Esophagus squamous epithelium (tissue), 5 donors: ENCODE measurements at regions not wholly inside any gene's neighbourhood (a gene's known extent, or its start where the extent isn't known, plus 50 kb on each side); places are given as distances from the start of the nearest gene placed in this dataset.

Experiments used
- DNase-seq: peaks from one replicate; lab custom pipeline; 2025; lab: John Stamatoyannopoulos, UW
- H3K27ac ChIP-seq, 4 donors: fragments of 200-600 bp; sonication (generic); one replicate each; pipeline ENCODE4 v1.5.1; 2016 to 2019; ENCODE audit warnings: mild to moderate bottlenecking in 1 of 4
- H3K27me3 ChIP-seq, 4 donors: fragments of 200-600 bp; sonication (generic); 1 replicate in 3 of 4; 2 replicates in 1 of 4; pipeline versions ENCODE4 v1.5.1 to v1.6.0; 2017 to 2021; ENCODE audit warnings: antibody characterized with exemption in 1 of 4
- H3K36me3 ChIP-seq, 3 donors: fragments of 200-600 bp; sonication (generic); one replicate each; pipeline ENCODE4 v1.5.1; 2016 to 2019
- H3K4me1 ChIP-seq, 3 donors: fragments of 200-600 bp; sonication (generic); one replicate each; pipeline ENCODE4 v1.5.1; 2017 to 2019
- H3K4me3 ChIP-seq, 4 donors: fragments of 200-600 bp; sonication (generic); 1 replicate in 3 of 4; 2 replicates in 1 of 4; pipeline ENCODE4 v1.5.1; 2016 to 2019; ENCODE audit warnings: mild to moderate bottlenecking in 2 of 4, moderate library complexity in 1 of 4
- H3K9me3 ChIP-seq, 3 donors: fragments of 200-600 bp; sonication (generic); one replicate each; pipeline ENCODE4 v1.5.1; 2016 to 2019
- CTCF ChIP-seq, 6 experiments: fragments of 450-650 bp in 4 of 6; fragments of 200-600 bp in 2 of 6; sonication (generic) in 2 of 6; IDR thresholded peaks; one replicate each; pipeline ENCODE4 v1.5.1; 2016 to 2019; ENCODE audit warnings: antibody characterized with exemption in 6 of 6, mild to moderate bottlenecking in 4 of 6, moderate library complexity in 4 of 6
- POLR2A ChIP-seq, 4 donors: fragments of 450-650 bp; IDR thresholded peaks; one replicate each; pipeline ENCODE4 v1.6.1; 2017; ENCODE audit warnings: antibody characterized with exemption in 4 of 4, mild to moderate bottlenecking in 4 of 4, moderate library complexity in 3 of 4
- WGBS, 2 donors: methylation state at CpG; one replicate each; pipeline ENCODE4 v1.1.5; 2018; 5-methylcytosine and 5-hydroxymethylcytosine counted together
- intact Hi-C: fragments of 100-400 bp; cut with DNase I; formaldehyde crosslinking; loops from one replicate; pipeline ENCODE4 v1.15.0; 2022
- donor health status: DM: yes; HTN: yes; CAD: no.

- DNase-seq = no peak
- Histone ChIP-seq H3K36me3 (no peaks in the 10 kb centered on the region), H3K4me1 (peaks cover 0 to 9% (median 0%) of the 10 kb centered on the region in 3 donors), H3K27ac (no peak overlapping the region), H3K9me3 (no peaks in the 10 kb centered on the region), H3K4me3 (no peak overlapping the region), H3K27me3 (no peaks in the 10 kb centered on the region)
- intact Hi-C loops = no loop called here
- no peak for TF ChIP-seq CTCF (IDR thresholded peaks at IDR 0.05)
- TF ChIP-seq POLR2A (IDR thresholded peaks at IDR 0.05) = no peak
These were observed 339.0 kb downstream of the ENC1 start for GRCh38 chr5:74301576-74301975.

GRCh38 chr5:74300808-74301389 is 339.6 kb downstream of the ENC1 start:
- no peaks in the 10 kb centered on the region for H3K9me3 ChIP-seq
- no peaks in the 10 kb centered on the region for H3K27me3 ChIP-seq
- H3K4me3 ChIP-seq = no peak overlapping the region
- H3K27ac ChIP-seq = no peak overlapping the region
- no peak for DNase-seq
- no peak for TF ChIP-seq CTCF (IDR thresholded peaks at IDR 0.05)
- TF ChIP-seq POLR2A (IDR thresholded peaks at IDR 0.05) = no peak
- peaks cover 0 to 11% (median 0%) of the 10 kb centered on the region in 3 donors for H3K4me1 ChIP-seq
- WGBS, 2 donors = 83 to 90% methylated on average over 6 of the region's 6 CpGs
- no peaks in the 10 kb centered on the region for H3K36me3 ChIP-seq
- intact Hi-C loops = no loop called here

GRCh38 chr5:74299833-74300232 is 340.7 kb downstream of the ENC1 start:
- Histone ChIP-seq H3K4me1 (peaks cover 0 to 11% (median 0%) of the 10 kb centered on the region in 3 donors), H3K9me3 (no peaks in the 10 kb centered on the region), H3K27me3 (no peaks in the 10 kb centered on the region), H3K4me3 (no peak overlapping the region), H3K27ac (no peak overlapping the region), H3K36me3 (no peaks in the 10 kb centered on the region)
- no peak for DNase-seq
- TF ChIP-seq POLR2A (IDR thresholded peaks at IDR 0.05) = no peak
- no peak for TF ChIP-seq CTCF (IDR thresholded peaks at IDR 0.05)
- intact Hi-C loops = no loop called here
- WGBS, 2 donors = 76 to 88% methylated on average over 2 of the region's 2 CpGs

GRCh38 chr5:74296685-74297408 is 343.7 kb downstream of the ENC1 start:
- no peak overlapping the region for H3K4me3 ChIP-seq
- no peaks in the 10 kb centered on the region for H3K36me3 ChIP-seq
- WGBS, 2 donors = 12 to 14% methylated on average over 8 to 9 of the region's 9 CpGs
- peak overlapping the region in 1 of 4 donors; percentile 23 for H3K27ac ChIP-seq
- no peaks in the 10 kb centered on the region for H3K27me3 ChIP-seq
- TF ChIP-seq POLR2A (IDR thresholded peaks at IDR 0.05) (no peak), CTCF (IDR thresholded peaks at IDR 0.05) (no peak)
- DNase-seq = no peak
- intact Hi-C loops = no loop called here
- no peaks in the 10 kb centered on the region for H3K9me3 ChIP-seq
- H3K4me1 ChIP-seq = peaks cover 0 to 35% (median 3%) of the 10 kb centered on the region in 3 donors

- Histone ChIP-seq H3K27ac (no peak overlapping the region), H3K9me3 (no peaks in the 10 kb centered on the region), H3K4me1 (peaks cover 0 to 35% (median 3%) of the 10 kb centered on the region in 3 donors), H3K4me3 (no peak overlapping the region), H3K27me3 (no peaks in the 10 kb centered on the region), H3K36me3 (no peaks in the 10 kb centered on the region)
- intact Hi-C loops = no loop called here
- 67 to 77% methylated on average over 2 of the region's 2 CpGs for WGBS, 2 donors
- DNase-seq = no peak
- TF ChIP-seq CTCF (IDR thresholded peaks at IDR 0.05) = no peak
- no peak for TF ChIP-seq POLR2A (IDR thresholded peaks at IDR 0.05)
These were observed 344.9 kb downstream of the ENC1 start for GRCh38 chr5:74295676-74296075.
